Glutamatergic neuron (in vitro differentiated cells): ENCODE measurements at regions not wholly inside any gene's neighbourhood (a gene's known extent, or its start where the extent isn't known, plus 50 kb on each side); places are given as distances from the start of the nearest gene placed in this dataset.

Source experiments
- DNase-seq: peaks from one replicate; pipeline ENCODE4 v3.0.0; 2022
- H3K27ac Mint-ChIP-seq: one replicate; pipeline ENCODE4 v1.8.0; 2020; ENCODE audit warnings: mild to moderate bottlenecking, mixed read lengths, inconsistent platforms; ENCODE audit not compliant: unreplicated experiment
- H3K27me3 Mint-ChIP-seq: one replicate; pipeline ENCODE4 v1.8.0; 2020; ENCODE audit warnings: mild to moderate bottlenecking, moderate library complexity, mixed read lengths, inconsistent platforms; ENCODE audit not compliant: unreplicated experiment
- H3K36me3 Mint-ChIP-seq: one replicate; pipeline ENCODE4 v1.8.0; 2020; ENCODE audit warnings: mild to moderate bottlenecking, mixed read lengths, inconsistent platforms; ENCODE audit not compliant: unreplicated experiment
- H3K4me1 Mint-ChIP-seq: one replicate; pipeline ENCODE4 v1.8.0; 2020; ENCODE audit warnings: mild to moderate bottlenecking, low read depth, mixed read lengths, inconsistent platforms; ENCODE audit not compliant: unreplicated experiment
- H3K4me3 Mint-ChIP-seq: one replicate; pipeline ENCODE4 v1.8.0; 2020; ENCODE audit warnings: mild to moderate bottlenecking, mixed read lengths, inconsistent platforms; ENCODE audit not compliant: unreplicated experiment
- H3K9me3 Mint-ChIP-seq: one replicate; pipeline ENCODE4 v1.8.0; 2020; ENCODE audit warnings: mild to moderate bottlenecking, moderate library complexity, mixed read lengths, inconsistent platforms; ENCODE audit not compliant: unreplicated experiment
- TF ChIP-seq, protein P1 (sequence below): fragments of 200-600 bp; sonication (generic); IDR thresholded peaks from one replicate; pipeline ENCODE4 v1.5.0; 2021; ENCODE audit not compliant: partially characterized antibody, unreplicated experiment

DNA sequence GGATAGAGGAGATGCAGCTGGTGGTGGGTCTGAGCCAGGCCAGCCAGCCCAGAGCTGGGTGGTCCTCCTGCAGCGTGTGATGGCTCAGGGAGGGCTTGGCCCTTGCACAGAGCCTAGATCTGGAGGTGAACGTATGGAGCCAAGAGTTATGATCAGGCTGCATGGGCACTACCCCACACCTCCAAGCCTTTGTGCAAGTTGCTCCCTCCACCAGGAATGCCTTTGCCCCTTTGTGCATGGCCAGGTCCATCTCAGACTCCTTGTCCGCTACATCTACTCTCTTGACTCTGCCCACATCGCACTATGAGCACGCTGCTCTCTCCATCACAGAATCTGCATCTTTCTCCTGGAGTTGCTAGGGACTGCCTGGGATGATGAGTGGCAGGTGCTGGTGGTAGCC lies 895.7 kb downstream of the TBC1D22A start:
- H3K4me3 Mint-ChIP-seq: no peak overlapping the region
- no peak overlapping the region for H3K27ac Mint-ChIP-seq
- no peaks in the 10 kb centered on the region for H3K27me3 Mint-ChIP-seq
- TF ChIP-seq, protein P1, sequence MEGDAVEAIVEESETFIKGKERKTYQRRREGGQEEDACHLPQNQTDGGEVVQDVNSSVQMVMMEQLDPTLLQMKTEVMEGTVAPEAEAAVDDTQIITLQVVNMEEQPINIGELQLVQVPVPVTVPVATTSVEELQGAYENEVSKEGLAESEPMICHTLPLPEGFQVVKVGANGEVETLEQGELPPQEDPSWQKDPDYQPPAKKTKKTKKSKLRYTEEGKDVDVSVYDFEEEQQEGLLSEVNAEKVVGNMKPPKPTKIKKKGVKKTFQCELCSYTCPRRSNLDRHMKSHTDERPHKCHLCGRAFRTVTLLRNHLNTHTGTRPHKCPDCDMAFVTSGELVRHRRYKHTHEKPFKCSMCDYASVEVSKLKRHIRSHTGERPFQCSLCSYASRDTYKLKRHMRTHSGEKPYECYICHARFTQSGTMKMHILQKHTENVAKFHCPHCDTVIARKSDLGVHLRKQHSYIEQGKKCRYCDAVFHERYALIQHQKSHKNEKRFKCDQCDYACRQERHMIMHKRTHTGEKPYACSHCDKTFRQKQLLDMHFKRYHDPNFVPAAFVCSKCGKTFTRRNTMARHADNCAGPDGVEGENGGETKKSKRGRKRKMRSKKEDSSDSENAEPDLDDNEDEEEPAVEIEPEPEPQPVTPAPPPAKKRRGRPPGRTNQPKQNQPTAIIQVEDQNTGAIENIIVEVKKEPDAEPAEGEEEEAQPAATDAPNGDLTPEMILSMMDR: no peak
- H3K36me3 Mint-ChIP-seq: peaks cover 17% of the 10 kb centered on the region
- no peaks in the 10 kb centered on the region for H3K4me1 Mint-ChIP-seq
- DNase-seq: no peak
- H3K9me3 Mint-ChIP-seq: peaks cover 11% of the 10 kb centered on the region

DNA sequence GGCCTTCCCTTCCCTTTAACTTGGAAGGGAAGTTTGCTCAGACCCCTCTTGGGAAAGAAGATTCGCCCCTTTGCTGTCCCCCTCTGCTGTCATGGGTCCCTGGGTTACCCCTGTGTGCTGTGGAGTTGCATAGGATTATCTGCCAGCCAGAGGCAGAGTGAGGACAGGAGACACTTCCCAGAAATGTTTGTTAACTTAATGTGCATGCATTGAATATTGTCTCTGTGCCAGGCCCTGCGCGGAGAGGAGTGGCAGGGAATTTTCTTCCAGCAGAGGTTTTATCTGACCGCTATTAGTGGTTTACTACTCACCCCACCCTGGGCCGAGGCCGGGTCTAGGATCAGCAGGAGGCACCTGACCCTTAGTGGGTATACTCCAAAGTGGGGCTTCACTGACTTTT lies 894.8 kb downstream of the TBC1D22A start:
- H3K27me3 Mint-ChIP-seq: no peaks in the 10 kb centered on the region
- H3K27ac Mint-ChIP-seq: no peak overlapping the region
- peaks cover 17% of the 10 kb centered on the region for H3K36me3 Mint-ChIP-seq
- no peak for DNase-seq
- no peaks in the 10 kb centered on the region for H3K4me1 Mint-ChIP-seq
- no peak overlapping the region for H3K4me3 Mint-ChIP-seq
- H3K9me3 Mint-ChIP-seq: peaks cover 11% of the 10 kb centered on the region
- TF ChIP-seq, protein P1: no peak

DNA sequence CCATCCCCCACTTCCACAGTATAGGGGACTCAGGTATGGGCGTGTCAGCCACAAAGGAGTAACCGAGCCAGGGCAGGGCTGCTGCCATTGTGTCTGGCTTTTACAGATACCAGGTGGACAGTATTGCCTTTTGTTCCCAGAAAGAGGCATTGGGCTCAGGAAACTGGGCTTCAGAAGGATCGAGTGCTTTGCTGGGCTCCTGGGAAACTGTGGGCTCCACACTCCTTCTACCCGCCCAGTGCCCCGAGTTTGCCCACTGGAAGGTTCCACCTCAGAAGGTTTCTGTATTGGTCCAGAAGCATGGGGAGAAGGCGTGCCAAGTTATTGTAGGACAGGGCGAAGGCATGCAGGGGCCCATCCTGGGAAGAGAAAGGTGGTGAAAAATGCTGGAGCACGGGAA lies 894.4 kb downstream of the TBC1D22A start:
- peaks cover 17% of the 10 kb centered on the region for H3K36me3 Mint-ChIP-seq
- H3K4me1 Mint-ChIP-seq: no peaks in the 10 kb centered on the region
- TF ChIP-seq, protein P1: no peak
- no peak overlapping the region for H3K27ac Mint-ChIP-seq
- DNase-seq: no peak
- H3K27me3 Mint-ChIP-seq: no peaks in the 10 kb centered on the region
- H3K9me3 Mint-ChIP-seq: peaks cover 11% of the 10 kb centered on the region
- no peak overlapping the region for H3K4me3 Mint-ChIP-seq

DNA sequence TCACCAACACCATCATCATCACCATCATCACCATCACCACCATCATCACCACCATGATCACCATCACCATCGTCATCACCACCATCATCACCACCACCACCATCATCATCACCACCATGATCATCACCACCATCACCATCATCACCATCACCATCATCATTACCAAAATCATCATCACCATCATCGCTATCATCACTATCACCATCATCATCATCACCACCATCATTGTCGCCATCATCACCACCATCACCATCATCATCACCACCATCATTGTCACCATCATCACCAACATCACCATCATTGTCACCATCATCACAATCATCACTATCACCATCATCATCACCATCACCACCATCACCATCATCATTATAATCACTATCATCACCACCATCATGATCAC lies 893.5 kb downstream of the TBC1D22A start:
- TF ChIP-seq, protein P1: no peak
- H3K27me3 Mint-ChIP-seq: peaks cover 2% of the 10 kb centered on the region
- peaks cover 14% of the 10 kb centered on the region for H3K9me3 Mint-ChIP-seq
- no peak overlapping the region for H3K27ac Mint-ChIP-seq
- peaks cover 16% of the 10 kb centered on the region for H3K36me3 Mint-ChIP-seq
- H3K4me3 Mint-ChIP-seq: no peak overlapping the region
- H3K4me1 Mint-ChIP-seq: no peaks in the 10 kb centered on the region
- DNase-seq: no peak

DNA sequence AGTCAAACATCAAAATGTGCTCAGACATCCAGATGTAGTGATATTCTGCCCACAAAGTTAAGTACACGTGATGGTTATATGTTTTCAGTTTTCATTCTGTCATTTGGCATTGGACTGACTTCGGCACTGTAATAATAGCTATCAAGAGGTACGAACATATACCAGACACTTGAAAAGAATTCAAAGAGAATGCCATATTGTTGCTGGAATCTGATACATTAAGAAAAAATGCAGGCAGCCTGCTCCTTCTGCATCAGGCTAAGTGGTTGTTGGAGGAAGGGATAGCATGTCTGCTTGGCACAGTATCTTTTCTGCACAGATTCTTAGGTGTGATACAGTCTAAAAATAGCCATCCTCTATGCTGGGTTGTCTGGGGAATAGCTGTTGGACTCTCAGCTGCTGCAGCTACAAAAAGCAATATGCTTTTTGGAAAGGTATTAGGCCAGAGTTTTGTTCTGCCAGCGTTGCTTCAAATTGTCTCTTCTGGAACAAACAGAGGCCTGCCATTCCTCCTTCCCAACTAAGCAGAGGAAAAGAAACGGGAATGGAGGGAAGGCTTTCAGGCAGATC lies 892.6 kb downstream of the TBC1D22A start:
- Mint-ChIP-seq H3K9me3 (peaks cover 11% of the 10 kb centered on the region), H3K4me3 (no peak overlapping the region), H3K4me1 (no peaks in the 10 kb centered on the region), H3K27me3 (peaks cover 2% of the 10 kb centered on the region), H3K36me3 (peaks cover 7% of the 10 kb centered on the region), H3K27ac (no peak overlapping the region)
- TF ChIP-seq, protein P1: no peak
- no peak for DNase-seq
